ENCODE measurements at regions not wholly inside any gene's neighbourhood (a gene's known extent, or its start where the extent isn't known, plus 50 kb on each side); places are given as distances from the start of the nearest gene placed in this dataset.

DNA sequence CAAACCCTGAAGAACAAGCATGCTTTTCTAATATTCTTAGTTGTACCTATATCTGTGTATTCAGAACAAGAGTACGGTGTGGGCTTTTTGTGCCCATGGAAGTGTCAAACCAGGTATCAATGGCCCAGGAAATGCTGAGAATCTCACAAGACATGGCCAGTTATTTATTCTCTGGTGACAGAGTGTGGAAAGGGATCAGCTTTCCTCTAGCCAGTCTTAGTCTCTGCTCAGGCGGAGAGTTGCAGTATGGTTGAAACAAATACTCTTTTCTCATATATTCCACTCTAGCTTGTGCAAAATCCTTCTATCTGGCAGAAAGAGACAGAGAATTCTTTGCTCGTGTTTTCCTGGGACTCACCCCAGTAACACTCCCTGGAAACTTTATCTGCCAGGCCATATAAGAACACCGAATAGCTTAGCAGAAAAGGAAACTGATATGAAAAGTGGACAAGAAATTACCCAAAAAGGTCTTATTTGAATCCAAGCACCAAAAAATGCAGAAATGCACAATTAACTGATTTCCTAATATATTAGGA lies 173.3 kb upstream of the RSPO3 start:
- no peaks in the 10 kb centered on the region for H3K9me3 ChIP-seq (replicated peaks; ENCODE audit: insufficient read depth, low read length)
- no peaks in the 10 kb centered on the region for H3K9me2 ChIP-seq (replicated peaks; ENCODE audit: insufficient read depth, low read length)
- no peaks in the 10 kb centered on the region for H3K4me1 ChIP-seq (ENCODE audit: low read length)
- H2AFZ ChIP-seq (ENCODE audit: low read length): no peak overlapping the region
- no peak overlapping the region for H3K4me2 ChIP-seq (ENCODE audit: low read depth, low read length)
- H3K36me3 ChIP-seq (replicated peaks; ENCODE audit: insufficient read depth, low read length): no peaks in the 10 kb centered on the region
- no peak for DNase-seq
- no peaks in the 10 kb centered on the region for H3F3A ChIP-seq (ENCODE audit: insufficient read depth, low read length)
- no peak overlapping the region for H3K4me3 ChIP-seq (ENCODE audit: low read length)
- no peaks in the 10 kb centered on the region for H3K27me3 ChIP-seq (replicated peaks; ENCODE audit: insufficient read depth, low read length)
- H4K20me1 ChIP-seq (ENCODE audit: insufficient read depth, low read length): no peaks in the 10 kb centered on the region
- TF ChIP-seq EZH2 (optimal IDR thresholded peaks at IDR 0.05; ENCODE audit: low read depth, low read length) (no peak), EZH2phosphoT487 (IDR thresholded peaks at IDR 0.05; ENCODE audit: low read length) (no peak), CTCF (IDR thresholded peaks at IDR 0.05; ENCODE audit: low read length) (no peak)
- no peaks in the 10 kb centered on the region for H3K79me2 ChIP-seq (ENCODE audit: low read length)
- H3K9ac ChIP-seq (ENCODE audit: low read length): no peak overlapping the region
- H3K27ac ChIP-seq (ENCODE audit: low read length): no peak overlapping the region

DNA sequence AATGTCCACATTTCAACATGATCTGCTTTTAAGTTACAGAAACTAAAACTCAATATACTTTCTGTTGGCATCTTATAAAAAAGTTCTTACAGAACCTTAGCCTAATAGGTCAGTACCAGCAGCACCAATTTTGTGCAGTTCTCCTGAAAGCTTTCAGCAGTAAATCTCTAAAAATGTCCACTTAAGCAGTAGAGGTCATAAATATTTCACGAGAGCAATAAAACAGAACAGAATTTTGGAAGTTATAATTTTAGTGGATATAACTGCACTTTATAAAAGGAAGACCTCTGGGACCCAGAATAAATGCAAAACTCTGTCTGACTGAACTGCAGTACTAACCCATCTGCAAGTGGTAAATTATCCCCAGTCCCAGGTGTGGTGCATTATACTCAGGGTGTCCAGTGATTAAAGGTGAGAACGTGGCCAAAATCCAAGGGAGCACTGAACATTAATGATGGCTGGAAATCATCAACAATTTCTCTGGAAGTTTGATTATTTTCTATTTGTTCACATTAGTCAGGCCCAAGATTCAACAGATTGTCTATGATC lies 172.6 kb upstream of the RSPO3 start:
- Histone ChIP-seq H2AFZ (ENCODE audit: low read length) (no peak overlapping the region), H3F3A (ENCODE audit: insufficient read depth, low read length) (no peaks in the 10 kb centered on the region), H3K27me3 (replicated peaks; ENCODE audit: insufficient read depth, low read length) (no peaks in the 10 kb centered on the region), H3K4me1 (ENCODE audit: low read length) (no peaks in the 10 kb centered on the region), H3K9ac (ENCODE audit: low read length) (no peak overlapping the region), H3K9me3 (replicated peaks; ENCODE audit: insufficient read depth, low read length) (no peaks in the 10 kb centered on the region), H3K4me3 (ENCODE audit: low read length) (no peak overlapping the region), H4K20me1 (ENCODE audit: insufficient read depth, low read length) (no peaks in the 10 kb centered on the region), H3K9me2 (replicated peaks; ENCODE audit: insufficient read depth, low read length) (no peaks in the 10 kb centered on the region), H3K4me2 (ENCODE audit: low read depth, low read length) (no peak overlapping the region), H3K27ac (ENCODE audit: low read length) (no peak overlapping the region), H3K79me2 (ENCODE audit: low read length) (no peaks in the 10 kb centered on the region), H3K36me3 (replicated peaks; ENCODE audit: insufficient read depth, low read length) (no peaks in the 10 kb centered on the region)
- no peak for DNase-seq
- no peak for TF ChIP-seq CTCF (IDR thresholded peaks at IDR 0.05; ENCODE audit: low read length)
- no peak for TF ChIP-seq EZH2phosphoT487 (IDR thresholded peaks at IDR 0.05; ENCODE audit: low read length)
- no peak for TF ChIP-seq EZH2 (optimal IDR thresholded peaks at IDR 0.05; ENCODE audit: low read depth, low read length)

GRCh38 chr6:126947070-126947469 lies 171.4 kb upstream of the RSPO3 start:
- no peaks in the 10 kb centered on the region for H3K27me3 ChIP-seq (replicated peaks; ENCODE audit: insufficient read depth, low read length)
- no peaks in the 10 kb centered on the region for H3K4me1 ChIP-seq (ENCODE audit: low read length)
- no peak for DNase-seq
- H3F3A ChIP-seq (ENCODE audit: insufficient read depth, low read length): no peaks in the 10 kb centered on the region
- H2AFZ ChIP-seq (ENCODE audit: low read length): no peak overlapping the region
- TF ChIP-seq EZH2 (optimal IDR thresholded peaks at IDR 0.05; ENCODE audit: low read depth, low read length) (no peak), EZH2phosphoT487 (IDR thresholded peaks at IDR 0.05; ENCODE audit: low read length) (no peak), CTCF (IDR thresholded peaks at IDR 0.05; ENCODE audit: low read length) (no peak)
- no peak overlapping the region for H3K27ac ChIP-seq (ENCODE audit: low read length)
- H3K79me2 ChIP-seq (ENCODE audit: low read length): no peaks in the 10 kb centered on the region
- no peaks in the 10 kb centered on the region for H4K20me1 ChIP-seq (ENCODE audit: insufficient read depth, low read length)
- H3K4me2 ChIP-seq (ENCODE audit: low read depth, low read length): no peak overlapping the region
- H3K9me3 ChIP-seq (replicated peaks; ENCODE audit: insufficient read depth, low read length): no peaks in the 10 kb centered on the region
- no peak overlapping the region for H3K9ac ChIP-seq (ENCODE audit: low read length)
- no peak overlapping the region for H3K4me3 ChIP-seq (ENCODE audit: low read length)
- no peaks in the 10 kb centered on the region for H3K9me2 ChIP-seq (replicated peaks; ENCODE audit: insufficient read depth, low read length)
- no peaks in the 10 kb centered on the region for H3K36me3 ChIP-seq (replicated peaks; ENCODE audit: insufficient read depth, low read length)
